GM12875 (cell line): ENCODE measurements at regions not wholly inside any gene's neighbourhood (a gene's known extent, or its start where the extent isn't known, plus 50 kb on each side); places are given as distances from the start of the nearest gene placed in this dataset.

Source experiments
- H3K4me3 ChIP-seq: one replicate; pipeline ENCODE4 v1.5.1; 2011; ENCODE audit warnings: low read depth, low read length, control low read depth
- TF ChIP-seq, protein P1 (sequence below): IDR thresholded peaks from 2 replicates; pipeline ENCODE4 v1.5.1; 2011; ENCODE audit warnings: low read depth, mild to moderate bottlenecking, control low read depth, inconsistent platforms, low read length, moderate library complexity, borderline replicate concordance; ENCODE audit not compliant: insufficient read depth

DNA sequence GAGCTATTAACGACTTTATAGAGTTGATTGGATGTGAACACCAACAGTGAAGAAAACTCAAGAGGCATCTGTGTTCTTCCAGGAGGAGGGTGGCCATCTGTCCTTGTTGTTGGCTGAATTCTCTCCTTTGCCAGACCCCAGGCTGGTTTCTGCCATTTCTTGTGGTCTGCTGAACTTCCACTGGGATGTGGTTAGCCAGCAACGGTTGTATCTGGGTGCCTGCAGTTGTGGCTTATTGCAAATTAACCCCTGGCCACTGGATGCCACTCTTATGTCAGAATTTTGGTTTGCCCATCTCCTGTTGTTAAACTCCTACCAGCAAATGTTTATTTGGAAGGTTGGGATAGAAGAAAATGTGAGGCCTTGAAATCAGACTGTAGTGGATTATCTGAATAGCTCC is 163.6 kb upstream of the TBC1D5 start:
- TF ChIP-seq, protein P1, sequence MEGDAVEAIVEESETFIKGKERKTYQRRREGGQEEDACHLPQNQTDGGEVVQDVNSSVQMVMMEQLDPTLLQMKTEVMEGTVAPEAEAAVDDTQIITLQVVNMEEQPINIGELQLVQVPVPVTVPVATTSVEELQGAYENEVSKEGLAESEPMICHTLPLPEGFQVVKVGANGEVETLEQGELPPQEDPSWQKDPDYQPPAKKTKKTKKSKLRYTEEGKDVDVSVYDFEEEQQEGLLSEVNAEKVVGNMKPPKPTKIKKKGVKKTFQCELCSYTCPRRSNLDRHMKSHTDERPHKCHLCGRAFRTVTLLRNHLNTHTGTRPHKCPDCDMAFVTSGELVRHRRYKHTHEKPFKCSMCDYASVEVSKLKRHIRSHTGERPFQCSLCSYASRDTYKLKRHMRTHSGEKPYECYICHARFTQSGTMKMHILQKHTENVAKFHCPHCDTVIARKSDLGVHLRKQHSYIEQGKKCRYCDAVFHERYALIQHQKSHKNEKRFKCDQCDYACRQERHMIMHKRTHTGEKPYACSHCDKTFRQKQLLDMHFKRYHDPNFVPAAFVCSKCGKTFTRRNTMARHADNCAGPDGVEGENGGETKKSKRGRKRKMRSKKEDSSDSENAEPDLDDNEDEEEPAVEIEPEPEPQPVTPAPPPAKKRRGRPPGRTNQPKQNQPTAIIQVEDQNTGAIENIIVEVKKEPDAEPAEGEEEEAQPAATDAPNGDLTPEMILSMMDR: no peak
- no peak overlapping the region for H3K4me3 ChIP-seq

DNA sequence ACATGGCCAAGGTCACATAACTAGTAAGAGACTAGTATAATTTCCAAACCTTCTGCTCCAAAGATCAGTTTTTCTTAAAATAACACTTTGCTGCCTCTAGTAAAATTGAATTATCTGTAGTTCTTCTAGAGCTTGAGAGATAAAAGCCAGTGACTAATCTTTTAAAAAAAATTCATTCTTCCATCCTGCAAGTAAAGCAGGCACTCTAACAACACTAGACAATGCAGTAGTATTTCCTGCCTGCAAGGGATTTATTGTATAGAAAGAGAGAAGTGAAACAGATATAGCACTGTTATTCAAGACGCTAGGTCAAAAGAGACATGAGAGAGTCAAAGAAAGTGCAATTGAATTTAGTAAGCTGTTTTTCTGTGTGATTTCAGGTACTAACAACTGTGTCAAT is 159.5 kb upstream of the TBC1D5 start:
- no peak overlapping the region for H3K4me3 ChIP-seq
- TF ChIP-seq, protein P1: no peak

DNA sequence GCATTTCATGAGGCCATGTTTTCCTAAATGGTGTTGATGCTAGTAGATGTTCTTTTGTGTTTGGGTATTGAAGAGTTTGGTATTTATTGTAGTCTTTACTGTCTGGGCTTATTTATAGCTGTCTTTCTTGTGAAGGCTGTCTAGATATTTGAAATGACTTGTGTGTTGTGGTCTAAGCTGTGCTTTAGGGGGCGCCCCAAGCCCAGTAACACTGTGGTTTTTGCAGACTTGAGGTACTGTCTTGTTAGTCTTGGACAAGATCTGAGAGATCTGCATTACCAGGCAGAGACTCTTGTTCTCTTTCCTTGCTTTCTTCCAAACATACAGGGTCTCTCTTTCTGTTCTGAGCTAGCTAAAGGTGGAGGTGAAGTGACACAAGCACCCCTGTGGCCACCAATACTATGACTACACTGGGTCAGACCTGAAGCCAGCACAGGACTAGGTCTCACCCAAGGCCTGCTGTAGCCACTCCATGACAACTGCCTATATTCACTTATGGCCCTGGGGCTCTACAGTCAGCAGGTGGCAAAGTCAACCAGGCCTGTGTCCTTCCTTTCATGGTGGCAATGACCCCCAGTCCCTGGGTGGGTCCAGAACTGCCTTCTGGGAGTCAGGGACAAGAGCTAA is 152.1 kb upstream of the TBC1D5 start:
- TF ChIP-seq, protein P1: peak; percentile 51
- H3K4me3 ChIP-seq: no peak overlapping the region

DNA sequence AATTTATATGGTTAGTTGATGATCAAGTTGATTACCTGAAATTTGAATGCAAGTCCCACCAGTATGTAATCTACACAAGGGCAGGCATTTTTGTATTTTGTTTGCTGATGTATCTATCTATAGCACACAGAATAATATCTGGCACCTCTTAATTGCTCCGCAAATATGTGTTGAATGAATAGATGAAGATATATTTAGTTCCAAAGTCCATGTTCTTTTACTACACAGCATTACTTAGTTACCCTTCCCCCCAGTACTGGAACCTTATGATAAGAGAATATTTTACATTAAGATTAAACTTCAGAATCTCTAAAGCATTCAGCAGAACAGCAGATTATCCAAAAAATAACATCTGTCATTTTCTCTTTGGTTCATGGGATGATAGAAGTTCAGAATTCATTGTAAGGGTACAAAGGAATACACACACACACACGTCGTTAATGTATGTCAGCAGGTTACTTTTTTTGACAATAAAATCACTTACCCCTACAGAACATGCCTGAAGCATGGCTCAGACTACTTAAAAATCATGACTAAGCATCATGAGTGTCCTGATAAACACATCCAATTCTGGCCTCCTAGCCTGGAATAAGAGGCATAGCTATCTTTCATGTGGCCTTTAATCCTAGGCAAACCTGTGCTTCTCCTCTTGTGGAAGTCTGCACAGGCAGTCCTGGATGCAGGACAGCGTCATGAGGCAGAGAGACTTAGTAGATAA is 148.9 kb upstream of the TBC1D5 start:
- TF ChIP-seq, protein P1: no peak
- H3K4me3 ChIP-seq: no peak overlapping the region

DNA sequence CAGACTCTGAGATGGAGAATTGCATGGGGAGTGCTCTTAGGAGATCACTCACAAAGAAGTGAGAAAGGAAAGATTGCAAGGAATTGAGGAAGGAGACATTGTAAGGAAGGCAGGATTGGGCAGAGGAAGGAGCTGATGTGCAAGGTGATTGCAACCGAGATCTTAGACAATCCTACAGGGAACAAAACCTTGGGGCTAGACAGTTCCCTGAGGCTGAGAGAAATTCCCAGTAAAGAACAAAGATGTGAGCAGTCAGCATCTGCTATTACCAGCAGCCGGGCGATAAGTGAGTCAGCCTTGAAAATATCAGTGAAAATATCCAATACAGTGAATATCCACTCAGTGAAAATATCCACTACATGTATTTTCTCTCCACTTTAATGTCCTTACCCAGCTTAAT is 143.6 kb upstream of the TBC1D5 start:
- no peak overlapping the region for H3K4me3 ChIP-seq
- TF ChIP-seq, protein P1: no peak

DNA sequence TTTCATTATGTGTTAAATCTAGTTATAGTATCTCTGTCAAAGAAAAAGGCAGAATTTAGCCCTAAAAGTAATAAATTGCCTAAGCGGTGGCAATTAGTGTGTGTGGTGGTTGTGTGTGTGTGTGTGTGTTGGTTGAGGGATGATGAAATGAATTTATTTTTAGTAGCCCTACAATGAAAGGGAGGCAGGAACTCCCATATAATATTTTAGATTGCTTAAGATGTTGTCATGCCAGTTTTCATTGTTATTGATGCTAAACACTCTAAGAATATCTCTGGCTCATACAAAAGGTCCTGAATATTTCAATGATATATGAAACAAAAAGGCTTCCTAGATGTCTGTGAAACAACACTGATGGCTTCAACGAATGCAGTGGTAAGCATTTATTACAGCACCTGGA is 140.6 kb upstream of the TBC1D5 start:
- TF ChIP-seq, protein P1: no peak
- H3K4me3 ChIP-seq: no peak overlapping the region

DNA sequence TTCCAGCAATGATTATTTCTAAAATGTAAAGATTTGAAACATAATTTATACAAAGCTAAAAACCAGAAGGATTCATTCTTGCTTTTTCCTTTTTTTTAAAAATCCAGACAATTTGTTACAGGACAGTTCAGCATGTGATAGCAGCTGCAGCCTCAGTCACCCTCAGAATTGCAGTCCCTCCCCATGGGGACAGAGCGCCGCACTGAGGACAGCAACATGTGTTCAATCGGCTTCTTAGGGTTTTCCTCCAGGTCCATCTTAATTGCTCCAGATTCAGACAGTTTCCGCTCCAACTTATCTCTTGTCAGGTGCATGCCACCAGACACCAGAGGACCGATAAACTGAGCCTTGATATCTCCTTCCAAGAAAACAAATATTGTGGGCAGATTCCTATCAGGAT is 134.9 kb upstream of the TBC1D5 start:
- TF ChIP-seq, protein P1: no peak
- H3K4me3 ChIP-seq: no peak overlapping the region
